Sigmoid colon (tissue), 4 donors: ENCODE measurements at regions not wholly inside any gene's neighbourhood (a gene's known extent, or its start where the extent isn't known, plus 50 kb on each side); places are given as distances from the start of the nearest gene placed in this dataset.

Experiments used
- EP300 ChIP-seq, 4 donors: sonication (generic); formaldehyde crosslinking; IDR thresholded peaks; one replicate each; pipeline ENCODE4 v1.6.1; 2017; ENCODE audit warnings: antibody characterized with exemption in 4 of 4
- POLR2A ChIP-seq, 2 donors: fragments of 450-650 bp; IDR thresholded peaks; one replicate each; pipeline ENCODE4 v1.6.1; 2016; ENCODE audit warnings: antibody characterized with exemption in 2 of 2, mild to moderate bottlenecking in 2 of 2, moderate library complexity in 2 of 2
- POLR2AphosphoS5 ChIP-seq, 4 donors: sonication (generic); formaldehyde crosslinking; IDR thresholded peaks; one replicate each; pipeline ENCODE4 v1.6.1; 2017; ENCODE audit warnings: antibody characterized with exemption in 4 of 4
- TF ChIP-seq, protein P1 (sequence below), 4 experiments: fragments of 450-650 bp in 3 of 4; fragments of 200-600 bp in 1 of 4; IDR thresholded peaks; one replicate each; pipeline ENCODE4 v1.5.1; 2016 to 2019; ENCODE audit warnings: antibody characterized with exemption in 4 of 4, mild to moderate bottlenecking in 3 of 4, moderate library complexity in 2 of 4

DNA sequence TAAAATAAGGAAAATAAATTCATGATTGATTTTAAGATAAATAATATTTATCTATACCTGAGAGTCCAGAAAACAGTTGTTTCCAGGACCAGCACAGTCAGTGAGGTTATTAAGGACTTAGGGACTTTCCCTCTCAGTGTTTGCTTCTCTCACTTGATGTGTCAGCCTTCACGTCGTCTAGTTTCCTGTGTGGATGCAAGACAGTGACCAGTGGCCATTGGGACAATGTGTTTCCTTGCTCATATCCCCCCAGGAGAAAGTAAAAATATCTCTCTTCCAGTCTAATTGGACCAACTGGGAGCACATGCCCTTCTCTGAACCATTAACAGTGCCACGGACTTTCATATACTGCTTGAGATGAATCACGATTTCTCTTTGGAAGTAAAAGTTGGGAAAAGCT is 157.8 kb upstream of the CTNNB1 start:
- TF ChIP-seq, protein P1, sequence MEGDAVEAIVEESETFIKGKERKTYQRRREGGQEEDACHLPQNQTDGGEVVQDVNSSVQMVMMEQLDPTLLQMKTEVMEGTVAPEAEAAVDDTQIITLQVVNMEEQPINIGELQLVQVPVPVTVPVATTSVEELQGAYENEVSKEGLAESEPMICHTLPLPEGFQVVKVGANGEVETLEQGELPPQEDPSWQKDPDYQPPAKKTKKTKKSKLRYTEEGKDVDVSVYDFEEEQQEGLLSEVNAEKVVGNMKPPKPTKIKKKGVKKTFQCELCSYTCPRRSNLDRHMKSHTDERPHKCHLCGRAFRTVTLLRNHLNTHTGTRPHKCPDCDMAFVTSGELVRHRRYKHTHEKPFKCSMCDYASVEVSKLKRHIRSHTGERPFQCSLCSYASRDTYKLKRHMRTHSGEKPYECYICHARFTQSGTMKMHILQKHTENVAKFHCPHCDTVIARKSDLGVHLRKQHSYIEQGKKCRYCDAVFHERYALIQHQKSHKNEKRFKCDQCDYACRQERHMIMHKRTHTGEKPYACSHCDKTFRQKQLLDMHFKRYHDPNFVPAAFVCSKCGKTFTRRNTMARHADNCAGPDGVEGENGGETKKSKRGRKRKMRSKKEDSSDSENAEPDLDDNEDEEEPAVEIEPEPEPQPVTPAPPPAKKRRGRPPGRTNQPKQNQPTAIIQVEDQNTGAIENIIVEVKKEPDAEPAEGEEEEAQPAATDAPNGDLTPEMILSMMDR (IDR thresholded peaks at IDR 0.05), result no peak
- TF ChIP-seq POLR2AphosphoS5 (IDR thresholded peaks at IDR 0.05) (no peak), EP300 (IDR thresholded peaks at IDR 0.05) (no peak), POLR2A (IDR thresholded peaks at IDR 0.05) (no peak)
